MM.1S (cell line): ENCODE measurements at regions not wholly inside any gene's neighbourhood (a gene's known extent, or its start where the extent isn't known, plus 50 kb on each side); places are given as distances from the start of the nearest gene placed in this dataset.

Experiments used
- EZH2 ChIP-seq: fragments of 300-600 bp; sonication (generic); optimal IDR thresholded peaks from 2 replicates; pipeline ENCODE3; 2017; ENCODE audit warnings: low read depth, mild to moderate bottlenecking, antibody characterized with exemption, low read length, mixed read lengths
- EZH2phosphoT487 ChIP-seq: fragments of 300-600 bp; sonication (generic); IDR thresholded peaks from 2 replicates; pipeline ENCODE4 v1.6.1; 2018; ENCODE audit warnings: antibody characterized with exemption, low read length
- TF ChIP-seq, protein P1 (sequence below): fragments of 300-600 bp; sonication (generic); IDR thresholded peaks from 2 replicates; pipeline ENCODE4 v1.5.1; 2016; ENCODE audit warnings: antibody characterized with exemption, low read length, mixed read lengths

- TF ChIP-seq, protein P1, sequence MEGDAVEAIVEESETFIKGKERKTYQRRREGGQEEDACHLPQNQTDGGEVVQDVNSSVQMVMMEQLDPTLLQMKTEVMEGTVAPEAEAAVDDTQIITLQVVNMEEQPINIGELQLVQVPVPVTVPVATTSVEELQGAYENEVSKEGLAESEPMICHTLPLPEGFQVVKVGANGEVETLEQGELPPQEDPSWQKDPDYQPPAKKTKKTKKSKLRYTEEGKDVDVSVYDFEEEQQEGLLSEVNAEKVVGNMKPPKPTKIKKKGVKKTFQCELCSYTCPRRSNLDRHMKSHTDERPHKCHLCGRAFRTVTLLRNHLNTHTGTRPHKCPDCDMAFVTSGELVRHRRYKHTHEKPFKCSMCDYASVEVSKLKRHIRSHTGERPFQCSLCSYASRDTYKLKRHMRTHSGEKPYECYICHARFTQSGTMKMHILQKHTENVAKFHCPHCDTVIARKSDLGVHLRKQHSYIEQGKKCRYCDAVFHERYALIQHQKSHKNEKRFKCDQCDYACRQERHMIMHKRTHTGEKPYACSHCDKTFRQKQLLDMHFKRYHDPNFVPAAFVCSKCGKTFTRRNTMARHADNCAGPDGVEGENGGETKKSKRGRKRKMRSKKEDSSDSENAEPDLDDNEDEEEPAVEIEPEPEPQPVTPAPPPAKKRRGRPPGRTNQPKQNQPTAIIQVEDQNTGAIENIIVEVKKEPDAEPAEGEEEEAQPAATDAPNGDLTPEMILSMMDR = no peak
- TF ChIP-seq EZH2 (no peak), EZH2phosphoT487 (no peak)
These were observed 51.0 kb upstream of the IGLL5 start for GRCh38 chr22:22836635-22837034.
